HEK293T (cell line): ENCODE measurements at regions not wholly inside any gene's neighbourhood (a gene's known extent, or its start where the extent isn't known, plus 50 kb on each side); places are given as distances from the start of the nearest gene placed in this dataset.

ENCODE experiments used
- CTCF ChIA-PET: fragments of 350-600 bp; formaldehyde crosslinking; extraction: SDS; loops from one replicate; lab custom pipeline; 2021; ENCODE audit warnings: antibody characterized with exemption, inconsistent platforms; lab: Yijun Ruan, JAX
- POLR2A ChIA-PET: fragments of 350-600 bp; formaldehyde crosslinking; extraction: SDS; loops from one replicate; lab custom pipeline; 2020; ENCODE audit warnings: antibody characterized with exemption, inconsistent platforms; lab: Yijun Ruan, JAX
- DNase-seq: peaks from one replicate; pipeline ENCODE4 v3.0.0; 2012; ENCODE audit warnings: mixed read lengths; ENCODE audit errors: extremely low spot score
- ARNT ChIP-seq: fragments of 450-650 bp; IDR thresholded peaks from 2 replicates; pipeline ENCODE4 v1.6.1; 2017; ENCODE audit warnings: mild to moderate bottlenecking
- BHLHE40 ChIP-seq: fragments of 450-650 bp; IDR thresholded peaks from 2 replicates; pipeline ENCODE4 v1.6.1; 2016; ENCODE audit warnings: mild to moderate bottlenecking, moderate library complexity, borderline replicate concordance
- CTBP1 ChIP-seq: fragments of 450-650 bp; IDR thresholded peaks from 2 replicates; pipeline ENCODE4 v1.6.1; 2016; ENCODE audit warnings: borderline replicate concordance
- ELF4 ChIP-seq: fragments of 450-650 bp; IDR thresholded peaks from 2 replicates; pipeline ENCODE4 v1.6.1; 2017; ENCODE audit warnings: antibody characterized with exemption
- FOXA1 ChIP-seq: fragments of 450-650 bp; IDR thresholded peaks from 2 replicates; pipeline ENCODE4 v1.6.1; 2016; ENCODE audit warnings: mild to moderate bottlenecking
- FOXK2 ChIP-seq: fragments of 450-650 bp; IDR thresholded peaks from 2 replicates; pipeline ENCODE4 v1.6.1; 2016; ENCODE audit warnings: mild to moderate bottlenecking
- FOXM1 ChIP-seq: fragments of 450-650 bp; IDR thresholded peaks from 2 replicates; pipeline ENCODE4 v1.6.1; 2017; ENCODE audit warnings: mild to moderate bottlenecking, borderline replicate concordance
- HDGF ChIP-seq: fragments of 450-650 bp; IDR thresholded peaks from 2 replicates; pipeline ENCODE4 v1.6.1; 2017; ENCODE audit warnings: antibody characterized with exemption, borderline replicate concordance
- L3MBTL2 ChIP-seq: fragments of 450-650 bp; conservative IDR thresholded peaks from 2 replicates; pipeline ENCODE4 v1.6.1; 2016; ENCODE audit warnings: mild to moderate bottlenecking
- LEF1 ChIP-seq: fragments of 450-650 bp; IDR thresholded peaks from 2 replicates; pipeline ENCODE4 v1.6.1; 2017; ENCODE audit warnings: mild to moderate bottlenecking, borderline replicate concordance
- NFRKB ChIP-seq: fragments of 450-650 bp; IDR thresholded peaks from 2 replicates; pipeline ENCODE4 v1.6.1; 2016; ENCODE audit warnings: mild to moderate bottlenecking, moderate library complexity
- PKNOX1 ChIP-seq: fragments of 450-650 bp; IDR thresholded peaks from 2 replicates; pipeline ENCODE4 v1.6.1; 2016
- SP1 ChIP-seq: fragments of 450-650 bp; IDR thresholded peaks from 2 replicates; pipeline ENCODE4 v1.6.1; 2017
- SUZ12 ChIP-seq: fragments of 450-650 bp; IDR thresholded peaks from 2 replicates; pipeline ENCODE4 v1.6.1; 2016; ENCODE audit warnings: mild to moderate bottlenecking
- TARDBP ChIP-seq: fragments of 450-650 bp; IDR thresholded peaks from 2 replicates; pipeline ENCODE4 v1.6.1; 2016
- ZNF384 ChIP-seq: fragments of 450-650 bp; IDR thresholded peaks from 2 replicates; pipeline ENCODE4 v1.6.1; 2016

GRCh38 chr16:64470916-64471315 lies 650.9 kb downstream of the CDH11 start:
- ChIA-PET POLR2A (no interaction called here), CTCF (no interaction called here)
- DNase-seq = no peak
- no peak for TF ChIP-seq HDGF
- no peak for TF ChIP-seq BHLHE40
- no peak for TF ChIP-seq FOXK2
- TF ChIP-seq ZNF384 = no peak
- no peak for TF ChIP-seq ELF4

- DNase-seq = no peak
- no peak for TF ChIP-seq FOXK2
- TF ChIP-seq ARNT = no peak
- TF ChIP-seq HDGF = no peak
- no peak for TF ChIP-seq FOXM1
- no peak for TF ChIP-seq ELF4
- no peak for TF ChIP-seq SP1
- no peak for TF ChIP-seq L3MBTL2
- TF ChIP-seq NFRKB = no peak
- TF ChIP-seq SUZ12 = no peak
- no peak for TF ChIP-seq PKNOX1
- POLR2A ChIA-PET = no interaction called here
- CTCF ChIA-PET = no interaction called here
These were observed 651.8 kb downstream of the CDH11 start for GRCh38 chr16:64469906-64470702.

- no peak for DNase-seq
- no peak for TF ChIP-seq FOXK2
- no peak for TF ChIP-seq ZNF384
- no peak for TF ChIP-seq ARNT
- no peak for TF ChIP-seq SP1
- TF ChIP-seq FOXA1 = no peak
- TF ChIP-seq CTBP1 = no peak
- no peak for TF ChIP-seq HDGF
- TF ChIP-seq ELF4 = no peak
- no peak for TF ChIP-seq LEF1
- TF ChIP-seq PKNOX1 = no peak
- no peak for TF ChIP-seq TARDBP
- no peak for TF ChIP-seq FOXM1
- TF ChIP-seq SUZ12 = no peak
- no peak for TF ChIP-seq NFRKB
- ChIA-PET POLR2A (no interaction called here), CTCF (no interaction called here)
These were observed 652.5 kb downstream of the CDH11 start for GRCh38 chr16:64469351-64469750.

- ChIA-PET POLR2A (no interaction called here), CTCF (no interaction called here)
- no peak for TF ChIP-seq L3MBTL2
- no peak for TF ChIP-seq FOXA1
- no peak for TF ChIP-seq ZNF384
- TF ChIP-seq LEF1 = no peak
- no peak for TF ChIP-seq PKNOX1
- TF ChIP-seq ELF4 = no peak
- TF ChIP-seq SP1 = no peak
- no peak for TF ChIP-seq HDGF
- TF ChIP-seq ARNT = no peak
- TF ChIP-seq NFRKB = no peak
- no peak for TF ChIP-seq CTBP1
- TF ChIP-seq FOXK2 = no peak
- TF ChIP-seq SUZ12 = no peak
- no peak for TF ChIP-seq FOXM1
- no peak for TF ChIP-seq TARDBP
- no peak for TF ChIP-seq BHLHE40
These were observed 653.3 kb downstream of the CDH11 start for GRCh38 chr16:64468515-64469090.

GRCh38 chr16:64459821-64460220 lies 662.0 kb downstream of the CDH11 start:
- ChIA-PET POLR2A (no interaction called here), CTCF (no interaction called here)
- TF ChIP-seq ELF4 (no peak), FOXM1 (no peak), FOXA1 (no peak), ARNT (no peak), SUZ12 (no peak), FOXK2 (no peak), NFRKB (no peak), LEF1 (no peak), HDGF (no peak), PKNOX1 (no peak)
- DNase-seq = no peak

More at GRCh38 chr16:64468515-64469090, 653.3 kb downstream of the CDH11 start:
- DNase-seq = no peak

GRCh38 chr16:64459402-64459801 lies 662.5 kb downstream of the CDH11 start:
- CTCF ChIA-PET = no interaction called here
- POLR2A ChIA-PET = no interaction called here
- no peak for DNase-seq
- TF ChIP-seq LEF1 (no peak), FOXA1 (no peak), NFRKB (no peak), FOXK2 (no peak), ELF4 (no peak), ZNF384 (no peak), CTBP1 (no peak), ARNT (no peak), BHLHE40 (no peak), FOXM1 (no peak), HDGF (no peak), PKNOX1 (no peak), L3MBTL2 (no peak), TARDBP (no peak), SP1 (no peak), SUZ12 (no peak)
